Neural crest cell (in vitro differentiated cells): ENCODE measurements at regions not wholly inside any gene's neighbourhood (a gene's known extent, or its start where the extent isn't known, plus 50 kb on each side); places are given as distances from the start of the nearest gene placed in this dataset.

Source experiments
- DNase-seq: peaks from one replicate; pipeline ENCODE4 v3.0.0; 2021; ENCODE audit warnings: low read depth, mixed read lengths, low spot score
- H3K27ac Mint-ChIP-seq: one replicate; pipeline ENCODE4 v1.8.0; 2021; ENCODE audit warnings: mild to moderate bottlenecking, mixed read lengths; ENCODE audit not compliant: unreplicated experiment
- H3K27me3 Mint-ChIP-seq: 2 replicates; pipeline ENCODE4 v1.8.0; 2021; ENCODE audit warnings: low read depth, mild to moderate bottlenecking, mixed read lengths
- H3K36me3 Mint-ChIP-seq: 2 replicates; pipeline ENCODE4 v1.8.0; 2021; ENCODE audit warnings: low read depth, mild to moderate bottlenecking, mixed read lengths
- H3K4me1 Mint-ChIP-seq: 2 replicates; pipeline ENCODE4 v1.8.0; 2021; ENCODE audit warnings: mixed read lengths
- H3K4me3 Mint-ChIP-seq: one replicate; pipeline ENCODE4 v1.8.0; 2021; ENCODE audit warnings: mild to moderate bottlenecking, mixed read lengths
- H3K9me3 Mint-ChIP-seq: 2 replicates; pipeline ENCODE4 v1.8.0; 2021; ENCODE audit warnings: mixed read lengths
- TF ChIP-seq, protein P1 (sequence below): fragments of 200-600 bp; sonication (generic); conservative IDR thresholded peaks from 2 replicates; pipeline ENCODE4 v1.5.0; 2021; ENCODE audit warnings: antibody characterized with exemption, mild to moderate bottlenecking

DNA sequence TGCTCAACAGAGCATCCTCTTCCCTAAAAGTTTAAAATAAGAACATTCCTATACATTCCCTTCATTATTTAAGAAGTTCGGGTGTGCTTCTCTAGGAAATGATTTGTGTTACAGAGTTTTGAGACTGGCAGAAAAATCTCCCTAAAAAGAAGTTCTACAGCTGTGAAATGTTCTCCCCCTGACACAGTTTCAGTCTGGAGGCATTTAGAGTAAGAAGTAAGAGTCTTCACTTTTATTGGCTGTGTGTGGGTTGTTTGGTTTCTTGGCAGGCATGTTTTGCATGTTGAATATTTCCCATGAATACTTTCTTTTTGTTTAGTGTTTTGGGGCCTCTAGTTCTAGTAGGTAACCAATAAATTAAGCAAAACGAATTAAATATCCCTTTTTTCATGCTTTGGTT, 195.9 kb downstream of the TENT5A start:
- no peaks in the 10 kb centered on the region for H3K27me3 Mint-ChIP-seq
- no peak overlapping the region for H3K4me3 Mint-ChIP-seq
- TF ChIP-seq, protein P1, sequence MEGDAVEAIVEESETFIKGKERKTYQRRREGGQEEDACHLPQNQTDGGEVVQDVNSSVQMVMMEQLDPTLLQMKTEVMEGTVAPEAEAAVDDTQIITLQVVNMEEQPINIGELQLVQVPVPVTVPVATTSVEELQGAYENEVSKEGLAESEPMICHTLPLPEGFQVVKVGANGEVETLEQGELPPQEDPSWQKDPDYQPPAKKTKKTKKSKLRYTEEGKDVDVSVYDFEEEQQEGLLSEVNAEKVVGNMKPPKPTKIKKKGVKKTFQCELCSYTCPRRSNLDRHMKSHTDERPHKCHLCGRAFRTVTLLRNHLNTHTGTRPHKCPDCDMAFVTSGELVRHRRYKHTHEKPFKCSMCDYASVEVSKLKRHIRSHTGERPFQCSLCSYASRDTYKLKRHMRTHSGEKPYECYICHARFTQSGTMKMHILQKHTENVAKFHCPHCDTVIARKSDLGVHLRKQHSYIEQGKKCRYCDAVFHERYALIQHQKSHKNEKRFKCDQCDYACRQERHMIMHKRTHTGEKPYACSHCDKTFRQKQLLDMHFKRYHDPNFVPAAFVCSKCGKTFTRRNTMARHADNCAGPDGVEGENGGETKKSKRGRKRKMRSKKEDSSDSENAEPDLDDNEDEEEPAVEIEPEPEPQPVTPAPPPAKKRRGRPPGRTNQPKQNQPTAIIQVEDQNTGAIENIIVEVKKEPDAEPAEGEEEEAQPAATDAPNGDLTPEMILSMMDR, result no peak
- no peaks in the 10 kb centered on the region for H3K9me3 Mint-ChIP-seq
- no peak overlapping the region for H3K27ac Mint-ChIP-seq
- no peak for DNase-seq
- H3K4me1 Mint-ChIP-seq, result peaks cover 5% of the 10 kb centered on the region
- no peaks in the 10 kb centered on the region for H3K36me3 Mint-ChIP-seq

DNA sequence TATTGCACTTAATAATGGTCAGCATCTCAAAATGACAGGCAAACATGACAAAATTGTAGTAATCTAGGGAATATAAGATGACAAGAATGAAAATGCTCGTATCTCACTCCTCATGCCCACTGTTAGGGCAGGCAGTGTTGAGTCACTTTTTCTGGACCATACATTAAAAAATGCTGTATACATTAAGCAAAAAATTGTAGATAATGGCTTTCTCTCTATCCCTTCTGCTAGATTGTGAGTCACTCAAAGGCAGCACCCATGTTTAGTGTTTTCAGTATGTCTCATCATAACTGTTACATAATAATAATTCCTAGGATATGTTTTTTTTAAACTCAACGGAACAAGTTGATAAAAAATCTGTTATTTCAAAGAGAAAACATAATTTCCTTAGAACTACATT, 199.3 kb downstream of the TENT5A start:
- H3K9me3 Mint-ChIP-seq, result peaks cover 4% of the 10 kb centered on the region
- no peak for DNase-seq
- H3K36me3 Mint-ChIP-seq, result no peaks in the 10 kb centered on the region
- H3K4me1 Mint-ChIP-seq, result no peaks in the 10 kb centered on the region
- H3K27me3 Mint-ChIP-seq, result no peaks in the 10 kb centered on the region
- TF ChIP-seq, protein P1, result no peak
- H3K27ac Mint-ChIP-seq, result no peak overlapping the region
- no peak overlapping the region for H3K4me3 Mint-ChIP-seq

DNA sequence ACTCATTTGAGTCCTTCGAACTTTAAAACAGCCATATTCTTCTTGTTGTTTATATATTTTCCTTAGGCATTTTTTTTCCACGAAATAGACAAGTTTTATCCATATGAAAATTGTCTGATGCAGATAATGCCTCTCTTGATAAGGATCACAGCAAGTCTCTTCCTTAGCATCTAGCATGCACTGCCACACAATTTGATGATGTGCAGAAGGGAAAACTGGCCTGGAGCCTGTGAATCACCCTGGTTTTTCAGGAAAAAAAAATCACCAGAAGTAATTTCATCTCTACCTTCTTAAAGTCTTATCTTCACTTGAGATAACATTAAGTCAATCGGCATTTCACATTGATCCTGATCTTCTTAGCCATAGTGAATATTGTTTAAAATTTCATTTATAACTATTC, 199.8 kb downstream of the TENT5A start:
- Mint-ChIP-seq H3K36me3 (no peaks in the 10 kb centered on the region), H3K4me3 (no peak overlapping the region), H3K27me3 (no peaks in the 10 kb centered on the region), H3K27ac (no peak overlapping the region), H3K9me3 (peaks cover 4% of the 10 kb centered on the region), H3K4me1 (no peaks in the 10 kb centered on the region)
- TF ChIP-seq, protein P1, result no peak
- DNase-seq, result no peak

DNA sequence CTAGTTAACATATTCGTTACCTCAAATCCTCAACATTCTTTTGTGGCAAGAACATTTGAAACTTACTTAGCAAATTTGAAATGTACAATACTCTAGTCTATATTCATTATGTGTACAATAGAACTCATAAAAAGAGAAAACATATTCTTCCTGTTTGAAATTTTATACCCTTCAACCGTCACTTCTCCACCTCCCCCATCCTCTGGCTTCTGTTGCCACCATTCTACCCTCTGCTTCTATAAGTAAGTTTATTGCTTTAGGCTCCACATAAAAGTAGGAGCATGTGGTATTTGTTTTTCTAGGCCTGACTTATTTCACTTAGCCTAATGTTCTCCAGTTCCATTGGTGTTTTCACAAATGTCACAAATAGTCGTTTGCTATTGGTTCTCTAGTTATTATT, 205.3 kb downstream of the TENT5A start:
- TF ChIP-seq, protein P1, result no peak
- Mint-ChIP-seq H3K4me1 (no peaks in the 10 kb centered on the region), H3K36me3 (no peaks in the 10 kb centered on the region), H3K4me3 (no peak overlapping the region), H3K27ac (no peak overlapping the region), H3K27me3 (no peaks in the 10 kb centered on the region), H3K9me3 (peaks cover 4% of the 10 kb centered on the region)
- no peak for DNase-seq

DNA sequence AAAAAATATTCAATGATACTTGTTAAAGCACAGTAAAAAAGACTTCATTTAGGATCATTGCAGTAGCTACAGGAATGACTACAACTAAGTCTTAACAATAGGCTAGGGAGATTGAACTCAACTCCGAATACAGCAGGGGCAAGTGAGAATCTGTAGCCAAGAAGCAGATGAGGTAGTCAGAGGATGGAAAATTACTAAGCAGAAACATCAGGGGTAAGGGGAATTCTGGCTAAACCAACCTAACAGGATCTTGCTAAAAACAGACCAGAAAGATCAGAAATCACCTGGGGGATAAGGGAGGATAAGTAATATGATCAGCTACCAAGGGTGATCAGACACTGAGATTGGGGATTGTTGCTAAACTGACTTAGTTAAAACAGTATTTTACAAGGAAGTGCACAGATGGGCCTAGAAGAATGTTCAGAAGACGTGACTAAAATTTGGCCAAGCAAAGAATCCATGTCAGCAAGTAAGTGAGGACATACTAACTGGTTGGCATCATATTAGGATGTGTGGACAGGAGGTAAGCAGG, 217.5 kb downstream of the TENT5A start:
- Mint-ChIP-seq H3K4me1 (no peaks in the 10 kb centered on the region), H3K4me3 (no peak overlapping the region), H3K9me3 (peaks cover 4% of the 10 kb centered on the region), H3K27ac (no peak overlapping the region), H3K27me3 (no peaks in the 10 kb centered on the region), H3K36me3 (no peaks in the 10 kb centered on the region)
- TF ChIP-seq, protein P1, result no peak
- no peak for DNase-seq
